Ascending aorta (tissue), 2 donors: ENCODE measurements at regions not wholly inside any gene's neighbourhood (a gene's known extent, or its start where the extent isn't known, plus 50 kb on each side); places are given as distances from the start of the nearest gene placed in this dataset.

Experiments used
- DNase-seq, 2 donors: peaks; one replicate each; pipeline ENCODE4 v3.0.0-alpha.2; 2019; ENCODE audit warnings: low spot score in 2 of 2
- H3K27ac ChIP-seq, 2 donors: fragments of 200-600 bp; sonication (generic); one replicate each; pipeline ENCODE4 v1.5.1; 2016 to 2017; ENCODE audit warnings: mild to moderate bottlenecking in 1 of 2
- H3K27me3 ChIP-seq: fragments of 200-600 bp; sonication (generic); one replicate; pipeline ENCODE4 v1.5.1; 2017
- H3K36me3 ChIP-seq, 2 donors: fragments of 200-600 bp; sonication (generic); one replicate each; pipeline ENCODE4 v1.5.1; 2016
- H3K4me1 ChIP-seq, 2 donors: fragments of 200-600 bp; sonication (generic); one replicate each; pipeline ENCODE4 v1.5.1; 2016 to 2017; ENCODE audit warnings: mild to moderate bottlenecking in 1 of 2
- H3K4me3 ChIP-seq, 2 donors: fragments of 200-600 bp; sonication (generic); one replicate each; pipeline ENCODE4 v1.5.1; 2016 to 2017; ENCODE audit warnings: mild to moderate bottlenecking in 1 of 2
- H3K9me3 ChIP-seq, 2 donors: fragments of 200-600 bp; sonication (generic); one replicate each; pipeline ENCODE4 v1.5.1; 2016
- intact Hi-C: fragments of 100-400 bp; cut with DNase I; formaldehyde crosslinking; loops from one replicate; pipeline ENCODE4 v1.15.1; 2023
- TF ChIP-seq, protein P1 (sequence below), 3 experiments: fragments of 200-600 bp in 2 of 3; fragments of 450-650 bp in 1 of 3; sonication (generic) in 2 of 3; IDR thresholded peaks; one replicate each; pipeline ENCODE4 v1.5.1; 2016 to 2019; ENCODE audit warnings: antibody characterized with exemption in 3 of 3, mild to moderate bottlenecking in 1 of 3, moderate library complexity in 1 of 3

- no peak overlapping the region for H3K4me3 ChIP-seq
- H3K27me3 ChIP-seq: no peaks in the 10 kb centered on the region
- H3K4me1 ChIP-seq: no peaks in the 10 kb centered on the region
- H3K27ac ChIP-seq: no peak overlapping the region
- TF ChIP-seq, protein P1, sequence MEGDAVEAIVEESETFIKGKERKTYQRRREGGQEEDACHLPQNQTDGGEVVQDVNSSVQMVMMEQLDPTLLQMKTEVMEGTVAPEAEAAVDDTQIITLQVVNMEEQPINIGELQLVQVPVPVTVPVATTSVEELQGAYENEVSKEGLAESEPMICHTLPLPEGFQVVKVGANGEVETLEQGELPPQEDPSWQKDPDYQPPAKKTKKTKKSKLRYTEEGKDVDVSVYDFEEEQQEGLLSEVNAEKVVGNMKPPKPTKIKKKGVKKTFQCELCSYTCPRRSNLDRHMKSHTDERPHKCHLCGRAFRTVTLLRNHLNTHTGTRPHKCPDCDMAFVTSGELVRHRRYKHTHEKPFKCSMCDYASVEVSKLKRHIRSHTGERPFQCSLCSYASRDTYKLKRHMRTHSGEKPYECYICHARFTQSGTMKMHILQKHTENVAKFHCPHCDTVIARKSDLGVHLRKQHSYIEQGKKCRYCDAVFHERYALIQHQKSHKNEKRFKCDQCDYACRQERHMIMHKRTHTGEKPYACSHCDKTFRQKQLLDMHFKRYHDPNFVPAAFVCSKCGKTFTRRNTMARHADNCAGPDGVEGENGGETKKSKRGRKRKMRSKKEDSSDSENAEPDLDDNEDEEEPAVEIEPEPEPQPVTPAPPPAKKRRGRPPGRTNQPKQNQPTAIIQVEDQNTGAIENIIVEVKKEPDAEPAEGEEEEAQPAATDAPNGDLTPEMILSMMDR (IDR thresholded peaks at IDR 0.05): no peak
- DNase-seq: no peak
- intact Hi-C loops: no loop called here
- no peaks in the 10 kb centered on the region for H3K36me3 ChIP-seq
- no peaks in the 10 kb centered on the region for H3K9me3 ChIP-seq
These were observed 1084.4 kb upstream of the WWC1 start for GRCh38 chr5:167207081-167207480.

GRCh38 chr5:167208911-167209310, 1082.5 kb upstream of the WWC1 start:
- Histone ChIP-seq H3K9me3 (no peaks in the 10 kb centered on the region), H3K27me3 (no peaks in the 10 kb centered on the region), H3K4me1 (no peaks in the 10 kb centered on the region), H3K4me3 (no peak overlapping the region), H3K36me3 (no peaks in the 10 kb centered on the region), H3K27ac (no peak overlapping the region)
- TF ChIP-seq, protein P1 (IDR thresholded peaks at IDR 0.05): no peak
- intact Hi-C loops: no loop called here
- no peak for DNase-seq

- Histone ChIP-seq H3K4me1 (no peaks in the 10 kb centered on the region), H3K4me3 (no peak overlapping the region), H3K27ac (no peak overlapping the region), H3K9me3 (no peaks in the 10 kb centered on the region), H3K36me3 (no peaks in the 10 kb centered on the region), H3K27me3 (no peaks in the 10 kb centered on the region)
- no peak for DNase-seq
- TF ChIP-seq, protein P1 (IDR thresholded peaks at IDR 0.05): no peak
- intact Hi-C loops: no loop called here
These were observed 1074.2 kb upstream of the WWC1 start for GRCh38 chr5:167217097-167217743.

- intact Hi-C loops: no loop called here
- TF ChIP-seq, protein P1 (IDR thresholded peaks at IDR 0.05): no peak
- H3K4me3 ChIP-seq: no peak overlapping the region
- H3K27ac ChIP-seq: no peak overlapping the region
- H3K36me3 ChIP-seq: no peaks in the 10 kb centered on the region
- no peaks in the 10 kb centered on the region for H3K27me3 ChIP-seq
- H3K4me1 ChIP-seq: no peaks in the 10 kb centered on the region
- DNase-seq: no peak
- H3K9me3 ChIP-seq: no peaks in the 10 kb centered on the region
These were observed 1072.1 kb upstream of the WWC1 start for GRCh38 chr5:167219298-167219697.

DNA sequence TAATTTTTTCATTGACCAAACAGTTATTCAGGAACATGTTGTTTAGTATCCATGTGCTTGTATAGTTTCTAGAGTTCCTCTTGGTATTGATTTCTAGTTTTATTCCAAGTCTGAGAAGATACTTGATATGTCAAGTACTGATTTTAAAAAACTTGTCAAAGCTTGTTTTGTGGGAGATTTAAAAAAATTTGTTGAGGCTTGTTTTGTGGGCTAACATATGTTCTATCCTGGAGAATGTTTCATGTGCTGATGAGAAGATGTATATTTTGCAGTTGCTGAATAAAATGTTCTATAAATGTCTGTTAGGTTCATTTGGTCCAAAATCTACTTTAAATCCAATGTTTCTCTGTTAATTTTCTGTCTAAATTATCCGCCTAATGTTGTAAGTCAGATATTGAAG, 1065.1 kb upstream of the WWC1 start:
- TF ChIP-seq, protein P1 (IDR thresholded peaks at IDR 0.05): no peak
- intact Hi-C loops: no loop called here

DNA sequence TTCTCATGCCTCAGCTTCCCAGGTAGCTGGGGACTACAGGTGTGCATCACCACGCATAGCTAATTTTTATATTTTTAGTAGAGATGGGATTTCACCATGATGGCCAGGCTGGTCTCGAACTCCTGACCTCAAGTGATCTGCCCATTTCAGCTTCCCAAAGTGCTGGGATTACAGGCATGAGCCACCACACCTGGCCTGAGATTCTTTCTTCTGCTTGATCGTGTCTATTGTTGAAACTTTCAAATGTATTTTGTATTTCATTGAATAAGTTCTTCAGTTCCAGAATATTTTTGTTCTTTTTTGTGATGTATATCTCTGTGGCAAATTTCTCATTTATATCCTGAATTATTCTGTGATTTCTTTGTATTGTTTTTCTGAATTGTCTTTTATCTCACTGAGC, 1063.3 kb upstream of the WWC1 start:
- intact Hi-C loops: no loop called here
- Histone ChIP-seq H3K4me1 (no peaks in the 10 kb centered on the region), H3K4me3 (no peak overlapping the region), H3K27me3 (no peaks in the 10 kb centered on the region), H3K27ac (no peak overlapping the region), H3K36me3 (no peaks in the 10 kb centered on the region), H3K9me3 (no peaks in the 10 kb centered on the region)
- DNase-seq: no peak
- TF ChIP-seq, protein P1 (IDR thresholded peaks at IDR 0.05): no peak

More for the DNA sequence above, 1065.1 kb upstream of the WWC1 start:
- Histone ChIP-seq H3K27ac (no peak overlapping the region), H3K4me1 (no peaks in the 10 kb centered on the region), H3K36me3 (no peaks in the 10 kb centered on the region), H3K9me3 (no peaks in the 10 kb centered on the region), H3K4me3 (no peak overlapping the region), H3K27me3 (no peaks in the 10 kb centered on the region)
- no peak for DNase-seq
